ENCODE measurements at regions not wholly inside any gene's neighbourhood (a gene's known extent, or its start where the extent isn't known, plus 50 kb on each side); places are given as distances from the start of the nearest gene placed in this dataset.

DNA sequence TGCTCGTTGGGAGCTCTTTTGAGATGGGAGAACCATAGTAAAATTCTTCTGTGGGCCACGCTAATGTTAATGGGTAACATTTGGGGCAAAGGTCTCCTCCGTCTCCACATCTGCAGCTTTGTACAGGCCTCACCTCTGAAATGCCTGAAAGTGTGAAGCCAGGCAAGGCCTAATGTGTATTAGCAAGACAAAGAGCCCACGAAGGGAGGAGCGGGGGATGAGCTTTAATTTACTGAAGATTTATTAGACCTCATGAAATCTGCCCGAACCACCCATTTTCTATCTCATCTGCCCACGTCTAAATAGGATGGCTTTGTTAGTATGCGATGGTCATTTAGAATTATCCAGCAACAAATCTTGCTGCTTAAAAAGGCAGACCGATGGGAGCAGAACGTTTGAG, 408.9 kb downstream of the PMP22 start:
- DNase-seq (ENCODE audit: insufficient read length, low spot score) (no peak), FAIRE-seq (no peak)
- no peak for TF ChIP-seq POLR2A (IDR thresholded peaks at IDR 0.05; ENCODE audit: low read depth, low read length)

DNA sequence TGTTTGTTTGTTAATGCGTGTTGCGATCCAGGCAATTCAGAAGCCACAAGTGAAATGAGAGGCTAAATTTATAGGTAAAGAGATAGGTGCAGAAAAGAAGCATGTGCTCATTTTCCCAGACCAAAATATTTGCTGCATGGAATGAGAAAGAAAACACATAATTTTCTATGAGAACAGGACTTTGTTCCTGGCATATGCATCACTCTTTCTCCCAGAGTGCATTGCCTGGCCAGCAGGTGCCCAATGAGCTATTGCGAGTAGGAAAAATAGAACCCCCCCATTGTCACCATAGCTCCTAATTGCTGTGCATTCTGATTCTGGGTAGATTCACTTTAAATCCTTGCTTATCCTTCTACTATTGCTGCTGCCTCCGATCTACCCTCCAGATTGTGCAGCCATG, 410.4 kb downstream of the PMP22 start:
- DNase-seq (ENCODE audit: insufficient read length, low spot score) (no peak), FAIRE-seq (no peak)
- no peak for TF ChIP-seq POLR2A (IDR thresholded peaks at IDR 0.05; ENCODE audit: low read depth, low read length)

DNA sequence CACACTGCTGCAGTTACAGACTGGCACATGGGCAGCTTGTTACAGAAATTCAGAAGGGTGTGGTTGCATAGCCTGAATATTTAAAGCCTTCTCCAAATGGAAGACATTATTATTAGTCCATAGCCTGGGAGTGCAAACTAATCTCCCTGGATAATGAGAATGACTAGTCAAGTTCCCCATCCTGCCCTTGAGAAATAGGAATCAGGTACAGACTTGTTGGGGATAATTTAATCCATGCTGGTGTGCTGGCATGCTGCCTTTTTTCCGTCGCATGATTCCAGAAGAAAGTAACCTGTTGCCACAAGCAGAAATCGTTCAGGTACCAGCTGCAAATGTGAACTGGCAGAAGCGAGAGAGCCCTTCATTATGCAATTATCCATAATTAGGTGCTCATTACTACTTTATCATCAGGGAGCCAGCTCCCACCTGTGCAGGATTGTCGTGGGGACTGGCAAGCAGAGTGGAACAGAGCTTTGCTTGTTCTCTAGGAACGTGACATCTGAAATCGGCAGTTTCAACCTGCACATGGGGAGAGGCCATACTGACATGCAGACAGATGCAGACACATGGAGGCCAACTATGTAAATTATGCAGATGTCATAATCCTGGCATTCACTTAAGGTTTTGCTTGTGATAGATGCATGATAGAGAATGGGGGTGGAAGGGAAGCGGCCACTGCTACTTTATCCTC, 419.4 kb downstream of the PMP22 start:
- DNase-seq (ENCODE audit: insufficient read length, low spot score) (no peak), FAIRE-seq (no peak)
- TF ChIP-seq POLR2A (IDR thresholded peaks at IDR 0.05; ENCODE audit: low read depth, low read length) = no peak

DNA sequence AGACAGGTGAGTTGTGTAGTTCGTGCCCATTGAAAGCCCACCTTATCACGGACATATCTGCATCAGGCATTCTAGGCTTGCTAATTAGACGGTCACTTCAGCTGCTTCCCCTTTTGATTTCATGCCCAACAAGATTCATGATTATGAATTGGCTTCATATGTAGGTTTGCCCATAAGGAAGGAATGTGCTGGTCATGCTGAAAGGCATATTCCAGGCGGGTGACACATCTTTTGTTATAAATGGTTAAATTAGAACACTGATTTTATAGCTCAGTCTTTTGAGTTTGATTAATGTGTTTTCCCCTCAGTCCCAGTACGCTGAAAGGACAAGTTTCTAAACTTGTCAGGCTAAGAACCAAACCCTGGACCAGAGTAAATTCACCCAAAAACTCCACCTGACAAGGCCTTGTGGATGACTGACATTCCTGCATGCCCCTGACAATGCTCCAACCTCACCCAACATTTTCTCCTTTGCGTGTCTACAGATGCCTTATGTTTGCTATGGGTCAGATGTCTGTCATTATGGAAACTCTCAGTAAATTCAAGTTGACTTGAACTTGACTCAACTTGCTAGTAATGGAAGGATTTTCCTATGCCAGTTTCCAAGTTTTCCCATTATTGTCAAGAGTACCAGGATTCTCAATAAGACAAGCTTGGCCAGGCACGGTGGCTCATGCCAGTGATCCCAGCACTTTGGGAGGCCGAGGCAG, 421.9 kb downstream of the PMP22 start:
- FAIRE-seq (no peak), DNase-seq (ENCODE audit: insufficient read length, low spot score) (no peak)
- no peak for TF ChIP-seq POLR2A (IDR thresholded peaks at IDR 0.05; ENCODE audit: low read depth, low read length)

DNA sequence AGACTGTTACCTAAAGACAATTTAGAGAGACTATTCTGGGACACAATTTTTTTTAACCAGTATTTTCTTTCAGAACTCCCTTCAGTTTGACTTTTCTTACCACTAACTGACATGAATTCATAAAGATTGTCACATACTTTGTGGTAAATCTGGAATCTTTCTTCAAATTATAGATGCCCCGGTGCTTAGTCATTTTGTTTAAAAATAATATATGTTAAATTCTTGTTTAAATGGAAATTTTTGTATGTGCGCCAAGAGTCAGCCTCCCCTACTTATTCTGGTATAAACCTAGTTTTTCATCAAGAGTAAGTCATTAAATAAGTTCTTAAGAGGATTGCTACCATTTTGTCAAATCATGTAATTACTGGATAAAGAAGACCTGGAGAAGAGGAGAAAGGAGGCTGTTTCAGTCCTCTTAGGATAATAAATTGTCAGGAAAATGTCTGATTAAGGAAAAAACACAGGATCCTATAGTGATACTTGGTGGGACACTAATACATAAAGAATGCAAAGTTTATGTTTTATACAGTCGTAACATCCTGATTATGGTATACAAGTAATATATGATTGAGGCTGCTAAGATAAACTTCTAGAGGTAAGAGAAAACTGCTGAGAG, 424.4 kb downstream of the PMP22 start:
- DNase-seq (ENCODE audit: insufficient read length, low spot score) (no peak), FAIRE-seq (no peak)
- TF ChIP-seq POLR2A (IDR thresholded peaks at IDR 0.05; ENCODE audit: low read depth, low read length) = no peak

DNA sequence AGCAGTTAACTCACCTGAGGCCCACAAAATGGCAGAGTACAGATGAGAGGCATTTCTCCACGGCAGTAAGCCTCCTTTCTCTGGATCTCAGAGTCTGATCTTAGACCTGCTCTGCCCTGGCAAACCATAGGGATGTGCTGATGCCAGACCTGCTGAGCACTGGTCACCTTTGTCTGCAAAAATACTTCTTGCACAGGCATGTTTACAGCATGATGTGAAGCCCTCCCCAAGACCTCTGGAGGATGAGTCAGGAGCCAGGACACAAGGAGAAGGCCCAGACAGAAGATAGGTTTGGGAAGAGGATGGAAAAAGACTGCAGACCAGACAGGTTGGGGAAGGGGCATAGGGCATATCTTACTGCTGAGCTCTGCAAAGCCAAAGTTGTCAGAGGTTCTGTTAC, 426.6 kb downstream of the PMP22 start:
- FAIRE-seq (no peak), DNase-seq (ENCODE audit: insufficient read length, low spot score) (no peak)
- no peak for TF ChIP-seq POLR2A (IDR thresholded peaks at IDR 0.05; ENCODE audit: low read depth, low read length)

DNA sequence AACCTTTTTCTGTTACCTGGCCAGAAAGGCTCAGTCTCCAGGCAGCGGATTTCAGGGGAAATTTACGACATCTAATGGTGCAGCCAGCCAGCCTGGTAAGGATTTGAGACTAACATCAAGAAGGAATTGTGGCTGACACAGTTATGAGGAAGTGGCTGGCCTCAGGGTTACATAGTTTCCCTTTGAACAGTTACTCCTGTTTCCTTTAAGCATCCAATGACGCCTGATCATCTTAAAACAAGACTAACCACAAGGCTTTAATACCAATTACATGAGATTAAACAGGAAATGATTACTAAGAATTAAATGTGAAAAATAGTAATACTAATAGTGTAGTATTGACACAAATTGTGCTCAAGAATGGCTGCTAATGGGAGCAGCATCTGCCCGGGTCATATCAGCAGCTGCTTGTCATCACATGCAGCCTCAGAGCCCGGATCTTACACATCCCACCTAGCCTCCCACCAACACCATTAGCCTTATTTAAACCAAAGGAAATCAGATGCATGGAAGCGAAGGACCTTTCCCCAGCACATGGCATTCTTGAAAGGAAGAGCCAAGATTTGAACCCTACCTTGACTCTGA, 431.8 kb downstream of the PMP22 start:
- FAIRE-seq (no peak), DNase-seq (ENCODE audit: insufficient read length, low spot score) (no peak)
- no peak for TF ChIP-seq POLR2A (IDR thresholded peaks at IDR 0.05; ENCODE audit: low read depth, low read length)

DNA sequence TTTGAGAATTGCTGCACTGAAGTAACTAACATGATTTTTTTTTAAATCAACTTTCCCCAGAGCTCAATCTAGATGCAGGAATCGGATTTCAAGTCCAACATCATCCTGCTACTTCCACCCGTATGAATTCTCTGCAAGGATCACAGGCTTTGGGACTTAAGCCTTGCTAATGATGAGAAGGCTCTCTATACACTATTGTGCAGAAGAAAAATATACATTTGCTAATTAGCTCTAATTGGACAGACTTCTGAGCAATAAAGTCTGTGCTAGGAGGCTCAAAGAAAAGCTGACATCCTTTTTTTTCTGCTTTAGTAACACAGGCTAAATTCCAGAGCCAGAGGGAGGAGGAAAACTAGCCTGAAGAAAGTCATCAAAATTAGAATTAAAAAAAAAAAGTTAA, 433.6 kb downstream of the PMP22 start:
- no peak for TF ChIP-seq POLR2A (IDR thresholded peaks at IDR 0.05; ENCODE audit: low read depth, low read length)
- DNase-seq (ENCODE audit: insufficient read length, low spot score) = no peak
- no peak for FAIRE-seq

DNA sequence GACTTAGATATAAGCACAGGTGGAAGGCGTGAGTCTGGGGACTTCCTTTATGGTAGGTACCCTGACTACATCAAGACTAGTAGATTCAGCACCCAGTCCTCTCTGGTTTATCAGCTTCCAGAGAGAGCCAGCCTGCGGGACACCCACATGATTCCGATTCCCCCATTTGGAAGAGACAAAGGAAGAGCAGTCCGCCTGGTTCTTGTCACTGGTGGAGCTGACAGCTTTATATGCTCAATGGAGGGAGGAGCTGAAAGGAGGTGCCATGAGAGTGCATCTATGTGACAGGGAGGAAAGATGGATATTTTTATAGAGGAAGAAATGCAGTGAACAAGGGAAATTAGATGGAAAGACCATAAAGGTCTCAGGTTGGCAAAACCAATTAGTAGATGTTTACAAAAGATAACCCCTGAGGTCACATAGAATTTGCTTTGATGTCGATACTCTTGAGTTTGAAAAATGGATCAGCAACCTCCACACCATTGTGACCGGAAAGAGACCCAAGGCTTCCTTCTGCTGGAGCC, 437.7 kb downstream of the PMP22 start:
- FAIRE-seq = no peak
- TF ChIP-seq POLR2A (IDR thresholded peaks at IDR 0.05; ENCODE audit: low read depth, low read length) = no peak
- no peak for DNase-seq (ENCODE audit: insufficient read length, low spot score)

DNA sequence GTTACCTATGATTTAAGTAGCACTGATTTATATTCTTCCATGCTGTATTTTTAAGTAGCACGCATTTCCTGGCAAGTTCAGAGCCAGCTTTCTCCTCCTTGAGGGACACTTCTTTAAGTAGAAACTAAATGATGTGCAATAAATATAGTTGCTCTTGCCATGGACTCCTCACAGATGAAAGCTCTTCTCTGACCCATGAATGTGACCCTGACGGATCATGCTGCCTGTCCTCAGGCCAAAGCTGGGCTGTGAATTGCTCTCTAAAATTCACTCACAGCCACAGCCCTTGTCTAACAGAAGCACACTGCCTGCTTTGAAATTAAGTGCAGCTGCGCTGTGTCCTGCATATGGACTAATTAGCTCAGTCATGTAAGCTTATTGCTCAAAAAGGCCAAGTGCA, 438.8 kb downstream of the PMP22 start:
- no peak for FAIRE-seq
- no peak for DNase-seq (ENCODE audit: insufficient read length, low spot score)
- TF ChIP-seq POLR2A (IDR thresholded peaks at IDR 0.05; ENCODE audit: low read depth, low read length) = no peak

DNA sequence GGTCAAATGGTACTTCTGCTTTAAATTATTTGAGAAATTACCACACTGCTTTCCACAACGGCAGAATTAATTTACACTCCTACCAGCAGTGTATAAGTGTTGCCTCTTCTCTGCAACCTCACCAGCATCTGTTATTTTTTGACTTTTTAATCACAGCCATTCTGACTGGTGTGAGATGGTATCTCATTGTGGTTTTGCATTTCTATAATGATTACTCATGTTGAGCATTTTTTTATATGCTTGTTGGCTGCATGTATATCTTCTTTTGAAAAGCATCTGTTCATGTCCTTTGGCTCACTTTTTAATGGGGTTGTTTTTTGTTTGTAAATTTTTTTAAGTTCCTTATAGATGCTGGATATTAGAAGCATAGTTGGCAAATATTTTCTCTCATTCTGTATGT, 446.7 kb downstream of the PMP22 start:
- no peak for TF ChIP-seq POLR2A (IDR thresholded peaks at IDR 0.05; ENCODE audit: low read depth, low read length)
- FAIRE-seq (no peak), DNase-seq (ENCODE audit: insufficient read length, low spot score) (no peak)

DNA sequence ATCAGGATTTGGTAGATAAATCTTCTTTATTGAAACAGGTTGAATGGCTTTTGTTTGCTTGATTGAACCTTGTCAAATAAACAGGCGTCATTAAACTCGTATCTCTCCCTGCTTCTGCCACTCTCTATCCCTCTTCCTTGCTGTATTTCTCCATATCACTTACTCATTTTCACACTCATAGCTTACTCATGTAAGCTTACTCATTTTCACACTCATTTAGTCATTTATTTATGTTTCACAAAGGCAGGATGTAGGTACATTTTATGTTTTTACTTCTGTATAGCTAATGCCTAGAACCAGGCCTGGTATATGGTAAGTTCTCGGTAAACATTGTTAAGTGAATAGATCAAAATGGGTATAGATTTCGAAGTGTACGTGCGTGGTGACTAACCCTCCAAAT, 450.0 kb downstream of the PMP22 start:
- no peak for TF ChIP-seq POLR2A (IDR thresholded peaks at IDR 0.05; ENCODE audit: low read depth, low read length)
- DNase-seq (ENCODE audit: insufficient read length, low spot score) (no peak), FAIRE-seq (no peak)

DNA sequence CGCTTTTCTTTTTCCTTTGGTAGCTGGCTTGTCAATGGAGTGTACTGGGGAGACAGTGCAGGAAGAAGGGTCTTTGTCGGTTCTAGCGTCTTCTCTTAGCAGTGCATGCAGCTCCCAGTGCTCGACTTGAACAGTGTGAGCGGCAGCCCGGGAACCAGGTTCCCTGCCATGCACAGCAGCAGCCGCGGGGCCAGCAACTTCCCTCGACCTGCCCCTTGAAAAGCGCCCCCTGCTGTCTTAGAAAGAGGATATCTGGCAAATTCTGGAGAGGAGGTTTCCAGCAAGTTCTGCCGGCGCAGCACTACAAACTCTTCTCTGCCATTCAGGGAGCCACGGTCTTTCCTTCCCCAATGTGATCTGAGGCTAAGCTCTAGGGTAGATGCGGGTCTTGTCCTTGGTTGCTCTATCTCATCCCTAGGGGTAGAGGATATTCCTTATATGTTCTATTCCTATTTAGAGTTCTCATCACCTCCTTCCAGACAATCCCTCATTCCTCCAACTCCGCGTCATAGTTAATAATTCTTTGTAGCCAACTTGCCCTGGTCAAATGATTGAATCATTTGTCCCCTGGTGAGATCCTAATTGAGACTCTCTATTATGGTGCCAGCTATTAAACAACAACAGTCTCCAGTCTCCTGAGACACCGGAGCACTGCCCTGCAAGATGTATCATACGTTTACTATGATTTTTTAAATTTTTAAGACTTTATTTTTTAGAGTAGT, 451.3 kb downstream of the PMP22 start:
- TF ChIP-seq POLR2A (IDR thresholded peaks at IDR 0.05; ENCODE audit: low read depth, low read length) = no peak
- no peak for DNase-seq (ENCODE audit: insufficient read length, low spot score)

DNA sequence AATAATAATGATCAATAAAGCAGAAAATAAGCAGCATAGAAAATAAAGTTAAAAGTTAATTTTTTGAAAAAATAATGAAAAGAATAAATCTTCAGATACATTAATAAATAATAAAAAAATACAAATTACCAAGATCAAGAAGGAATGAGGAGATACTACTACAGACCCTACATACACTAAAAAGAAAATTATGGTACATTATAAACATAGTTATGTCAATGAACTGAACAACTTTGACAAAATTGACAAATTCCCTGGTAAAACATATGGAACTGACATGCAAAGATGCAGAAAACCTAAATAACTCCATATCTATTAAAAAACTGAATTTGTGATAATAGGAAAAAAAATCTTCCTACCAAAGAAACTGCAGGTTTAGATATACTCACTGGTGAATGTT, 456.7 kb downstream of the PMP22 start:
- TF ChIP-seq POLR2A (IDR thresholded peaks at IDR 0.05; ENCODE audit: low read depth, low read length) = no peak
- no peak for FAIRE-seq
- no peak for DNase-seq (ENCODE audit: insufficient read length, low spot score)

More for the DNA sequence above, 451.3 kb downstream of the PMP22 start:
- FAIRE-seq = no peak
